ENCODE measurements at regions not wholly inside any gene's neighbourhood (a gene's known extent, or its start where the extent isn't known, plus 50 kb on each side); places are given as distances from the start of the nearest gene placed in this dataset.

- DNase-seq: no peak
Measured at GRCh38 chr15:39298271-39298962, 282.5 kb upstream of the THBS1 start.

DNA sequence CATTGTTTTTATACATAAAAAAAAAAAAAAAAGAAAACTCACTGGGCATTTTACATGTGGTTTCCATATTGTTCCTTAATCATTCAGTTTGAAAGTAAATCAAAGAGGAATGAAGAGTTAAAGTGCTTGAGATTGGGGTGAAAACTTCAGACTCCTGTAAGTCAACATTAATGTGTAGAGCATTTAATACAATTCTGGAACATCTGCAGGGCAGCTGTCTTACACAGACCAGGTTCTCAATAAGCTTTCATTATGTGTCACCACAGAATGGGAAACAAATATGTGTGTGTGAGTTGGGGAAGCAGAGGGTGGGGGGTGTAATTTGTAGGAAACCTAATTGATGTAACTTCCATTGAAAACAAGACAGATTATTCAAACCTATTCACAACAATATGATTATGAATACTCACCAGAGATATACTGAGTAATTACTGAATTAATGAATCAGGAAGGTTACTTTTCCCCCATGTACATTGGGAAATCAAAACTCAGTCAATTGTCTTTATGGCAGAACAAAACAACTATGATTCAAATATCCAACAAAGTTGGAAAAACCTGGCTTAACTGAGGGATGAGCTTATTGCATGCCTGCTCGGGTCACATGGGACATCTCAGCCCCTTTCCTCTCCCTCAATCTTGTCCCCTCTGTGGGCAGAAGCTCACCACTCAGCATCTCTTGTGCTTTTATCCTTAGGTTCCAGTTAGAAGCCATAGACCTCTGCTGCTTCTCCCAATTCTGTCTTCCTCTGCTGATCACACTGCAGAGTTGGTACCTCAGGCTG lies 281.2 kb upstream of the THBS1 start:
- DNase-seq: no peak

GRCh38 chr15:39300451-39301153 lies 280.3 kb upstream of the THBS1 start:
- no peak for DNase-seq

- DNase-seq: no peak
Measured at GRCh38 chr15:39301589-39301999, 279.3 kb upstream of the THBS1 start.

DNA sequence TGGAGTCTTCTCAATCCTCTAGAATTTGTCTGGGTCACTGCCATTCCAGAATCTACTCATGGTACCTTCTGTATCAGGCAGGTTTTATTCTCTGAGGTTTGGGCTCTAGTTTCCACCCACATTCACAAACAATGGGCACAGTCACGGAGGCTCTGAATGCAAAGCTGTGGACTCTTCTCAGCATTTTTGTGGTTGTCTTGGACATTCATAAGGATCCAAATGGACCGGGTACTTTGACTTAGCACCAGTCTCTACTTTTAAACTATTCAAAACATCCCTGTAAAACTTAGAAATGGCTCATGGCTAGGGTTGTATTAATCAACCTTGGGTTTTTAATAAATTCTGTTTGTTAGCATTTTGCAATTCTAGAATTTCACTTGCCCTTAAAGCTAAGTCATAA lies 277.9 kb upstream of the THBS1 start:
- DNase-seq: no peak

GRCh38 chr15:39304201-39304841 lies 276.6 kb upstream of the THBS1 start:
- DNase-seq: no peak

DNA sequence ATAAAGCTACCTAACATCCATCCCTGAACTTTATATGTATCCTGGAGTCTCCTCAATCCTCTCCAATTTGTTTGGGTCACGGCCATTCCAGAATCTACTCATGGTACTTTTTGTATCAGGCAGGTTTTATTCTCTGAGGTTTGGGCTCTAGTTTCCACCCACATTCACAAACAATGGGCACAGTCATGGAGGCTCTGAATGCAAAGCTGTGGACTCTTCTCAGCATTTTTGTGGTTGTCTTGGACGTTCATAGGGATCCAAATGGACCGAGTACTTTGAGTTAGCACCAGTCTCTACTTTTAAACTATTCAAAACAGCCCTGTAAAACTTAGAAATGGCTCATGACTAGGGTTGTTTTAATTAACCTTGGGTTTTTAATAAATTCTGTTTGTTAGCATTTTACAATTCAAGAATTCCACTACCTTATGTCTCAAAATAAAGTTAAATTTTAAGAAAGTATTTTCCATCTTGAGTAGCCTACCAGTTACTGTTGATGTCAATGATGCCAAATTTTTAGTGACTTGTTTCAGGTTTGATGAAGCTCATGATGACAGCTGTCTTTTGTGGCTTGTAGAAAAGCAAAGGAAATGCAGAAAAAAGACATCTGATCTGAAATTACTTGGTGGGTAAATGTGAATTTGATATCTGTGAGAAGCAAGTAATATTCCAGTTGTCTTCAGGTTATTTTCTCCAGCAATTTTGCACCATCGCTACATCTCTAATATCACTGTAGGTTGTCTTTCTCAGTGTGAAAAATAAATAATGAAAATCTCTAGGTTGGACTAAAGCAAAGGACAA lies 275.7 kb upstream of the THBS1 start:
- no peak for DNase-seq

- no peak for DNase-seq
Measured at GRCh38 chr15:39310633-39311032, 270.2 kb upstream of the THBS1 start.

DNA sequence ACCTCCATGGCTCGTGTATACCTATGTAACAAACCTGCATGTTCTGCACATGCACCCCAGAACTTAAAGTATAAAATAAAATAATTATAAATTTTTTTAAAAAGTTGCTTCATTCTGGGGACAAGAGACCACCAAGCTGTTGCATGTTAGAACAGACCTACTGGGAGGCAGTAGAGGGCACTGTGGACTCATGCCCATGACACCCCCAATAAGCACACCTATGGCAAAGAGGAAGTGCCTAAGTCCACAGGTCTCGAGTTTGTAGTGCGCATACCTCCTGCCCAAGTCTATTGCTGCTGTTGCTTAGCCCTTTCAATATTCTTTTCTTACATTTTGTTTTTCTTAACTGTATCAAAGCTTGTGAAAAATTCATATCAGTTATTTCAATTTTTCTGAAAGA lies 267.9 kb upstream of the THBS1 start:
- no peak for DNase-seq

DNA sequence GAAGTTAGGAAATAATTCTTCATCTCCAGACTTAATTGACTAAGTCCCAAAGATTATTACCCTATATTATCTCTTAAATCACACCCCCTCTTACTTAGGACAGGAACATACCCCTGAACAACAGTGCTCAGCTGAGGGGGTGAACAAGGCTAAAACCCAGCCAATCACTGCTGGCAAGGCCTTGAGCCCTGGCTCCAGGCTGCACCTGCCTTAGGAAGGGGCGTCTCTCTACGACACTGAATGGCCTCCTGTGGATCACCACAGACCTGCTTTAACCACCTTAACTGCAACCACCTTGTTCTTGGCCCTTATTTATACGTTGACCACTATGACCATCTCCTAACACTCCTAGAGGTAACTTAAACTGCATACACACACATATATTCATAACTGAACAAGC lies 267.4 kb upstream of the THBS1 start:
- DNase-seq: no peak

DNA sequence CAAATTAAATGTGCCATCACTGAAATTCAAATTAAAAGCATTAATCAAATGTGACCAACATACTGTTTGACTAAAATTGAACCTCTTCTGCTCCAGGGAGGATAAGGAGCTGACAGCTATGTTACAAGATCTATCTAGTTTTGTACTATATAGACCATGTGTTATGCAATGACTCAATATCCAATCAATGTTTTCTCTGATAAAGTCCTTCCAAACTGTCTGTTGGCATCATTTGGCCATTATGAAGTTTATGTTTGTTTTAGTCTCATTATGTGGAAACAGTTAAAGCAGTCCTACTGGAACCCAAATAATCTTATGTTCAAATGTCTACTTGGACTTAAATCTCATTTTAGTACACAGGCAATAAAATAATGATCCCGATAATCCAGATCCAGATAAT lies 267.0 kb upstream of the THBS1 start:
- no peak for DNase-seq

DNA sequence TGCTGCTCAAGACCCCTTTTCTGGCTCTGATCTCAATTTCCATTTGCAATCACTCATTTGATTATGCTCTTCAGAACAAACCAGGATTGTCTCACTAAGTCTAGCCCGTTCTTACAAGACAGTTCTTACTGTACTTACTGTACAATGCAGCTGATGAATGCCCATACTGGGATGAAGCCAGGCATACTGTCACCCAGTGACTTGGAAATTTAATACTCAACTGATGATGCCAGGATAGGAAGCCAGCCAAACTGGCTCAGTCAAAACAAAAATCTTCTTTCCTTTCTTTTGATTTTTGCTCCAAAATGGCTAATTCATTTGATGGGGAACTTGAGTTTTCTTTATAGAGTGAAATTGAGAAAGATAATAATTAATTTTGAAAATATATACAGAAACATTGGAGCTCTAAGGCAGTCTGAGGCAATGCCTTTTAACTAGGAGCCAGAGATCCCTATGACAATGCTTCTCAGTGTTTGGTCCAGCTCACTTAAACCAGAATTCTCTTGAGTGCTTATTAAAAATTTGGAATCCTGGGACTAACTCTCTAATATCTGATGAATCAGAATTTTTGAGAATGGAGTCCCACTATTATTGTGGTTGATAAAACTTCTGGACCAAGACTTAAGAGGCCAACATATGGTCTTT lies 265.6 kb upstream of the THBS1 start:
- no peak for DNase-seq

DNA sequence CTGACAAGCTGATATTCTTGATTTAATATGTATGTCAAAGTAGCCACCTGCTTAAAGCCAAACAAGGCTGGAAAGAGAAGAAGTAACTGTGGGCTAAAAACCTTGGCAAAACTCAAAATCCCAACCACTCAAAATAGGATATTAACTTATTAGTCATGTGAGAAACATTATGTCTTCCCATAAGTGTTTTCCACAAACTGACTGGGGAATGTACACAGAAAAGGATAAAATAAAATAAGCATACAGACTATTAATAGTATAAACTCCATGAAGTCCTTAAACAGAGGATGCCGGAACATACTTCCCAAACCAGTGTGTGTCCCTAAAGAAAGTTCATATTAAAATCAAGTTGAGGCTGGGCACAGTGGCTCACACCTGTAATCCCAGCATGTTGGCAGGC lies 263.7 kb upstream of the THBS1 start:
- DNase-seq: no peak

DNA sequence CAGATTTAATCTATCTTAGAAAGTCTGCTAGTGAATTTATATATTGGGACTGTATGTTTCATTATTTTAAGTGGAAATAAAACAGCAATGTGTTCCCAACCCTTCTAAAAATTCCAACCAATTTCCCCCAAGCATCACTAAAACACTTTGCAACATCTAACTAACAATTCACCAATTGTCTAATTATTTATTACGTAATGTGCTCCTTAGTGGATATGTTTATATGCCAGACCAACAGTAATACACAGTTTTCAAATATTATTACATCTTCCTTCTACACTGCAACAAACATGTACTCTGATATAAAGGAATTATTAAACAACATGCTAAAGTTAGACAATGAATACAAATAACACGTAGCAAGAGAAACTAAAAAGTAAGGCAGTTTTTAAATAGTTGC lies 262.6 kb upstream of the THBS1 start:
- no peak for DNase-seq

DNA sequence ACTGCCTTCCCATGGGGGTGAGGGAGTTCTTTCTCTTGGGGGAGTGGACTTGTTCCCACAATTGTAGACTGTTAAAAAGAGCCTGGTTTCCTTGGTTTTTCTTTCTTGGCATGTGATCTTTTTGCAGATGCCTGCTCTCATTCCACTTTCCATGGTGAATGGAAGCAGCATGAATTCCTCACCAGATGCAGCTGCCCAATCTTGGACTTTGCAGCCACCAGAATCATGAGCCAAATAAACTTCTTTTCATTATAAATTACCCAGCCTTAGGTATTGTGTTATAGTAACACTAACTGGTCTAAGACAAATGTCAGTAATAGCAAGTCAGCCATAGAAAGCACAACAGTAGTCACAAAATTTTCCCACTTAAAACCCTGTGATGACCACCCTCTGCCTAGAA lies 260.5 kb upstream of the THBS1 start:
- no peak for DNase-seq

DNA sequence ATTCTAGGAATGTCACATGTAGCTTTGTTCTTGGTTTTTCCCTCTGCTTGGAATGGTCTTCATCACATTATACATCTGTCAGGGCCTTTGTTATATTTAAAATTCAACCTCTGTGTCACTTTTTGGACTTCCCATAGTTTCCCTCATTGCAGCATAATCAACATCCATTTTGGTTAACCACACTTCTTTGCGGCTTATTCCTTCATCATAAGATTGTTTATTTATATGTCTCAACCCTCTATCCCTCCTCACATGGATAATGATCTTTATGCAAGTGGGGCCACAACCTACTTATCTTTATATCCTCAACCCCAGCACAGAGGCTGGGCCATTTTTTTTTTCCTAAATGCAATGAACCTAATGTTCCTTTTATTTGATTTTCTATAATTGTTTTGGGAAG lies 260.0 kb upstream of the THBS1 start:
- DNase-seq: no peak

DNA sequence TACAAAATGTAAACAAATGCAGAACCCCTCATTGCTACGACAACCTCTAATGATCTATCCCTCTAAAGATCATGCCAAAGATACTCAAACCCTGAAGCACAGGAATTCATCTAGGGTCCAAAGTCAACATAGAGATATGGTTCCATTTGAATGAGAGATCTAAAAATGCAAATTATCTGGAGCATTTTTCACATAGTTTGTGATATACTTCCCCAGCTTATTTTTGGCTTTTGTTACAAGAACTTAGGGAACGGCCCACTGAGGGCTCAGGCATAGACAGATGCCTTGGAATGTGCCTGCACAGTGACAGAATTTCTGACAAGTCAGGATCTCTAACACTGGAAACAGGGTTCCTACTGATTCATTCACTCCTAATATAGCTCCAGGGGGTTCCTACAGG lies 258.9 kb upstream of the THBS1 start:
- DNase-seq: no peak

- DNase-seq: no peak
Measured at GRCh38 chr15:39323157-39323556, 257.7 kb upstream of the THBS1 start.

- no peak for DNase-seq
Measured at GRCh38 chr15:39323706-39324105, 257.2 kb upstream of the THBS1 start.

GRCh38 chr15:39326306-39326975 lies 254.4 kb upstream of the THBS1 start:
- no peak for DNase-seq

- DNase-seq: no peak
Measured at GRCh38 chr15:39327005-39327730, 253.7 kb upstream of the THBS1 start.
